ENCODE measurements at regions not wholly inside any gene's neighbourhood (a gene's known extent, or its start where the extent isn't known, plus 50 kb on each side); places are given as distances from the start of the nearest gene placed in this dataset.

GRCh38 chr5:29882036-29882435 is 1311.5 kb upstream of the CDH6 start:
- no peak for TF ChIP-seq EZH2 (IDR thresholded peaks at IDR 0.05; ENCODE audit: borderline replicate concordance, low read depth, low read length, severe bottlenecking)
- no peak for TF ChIP-seq CTCF (IDR thresholded peaks at IDR 0.05; ENCODE audit: extremely low read depth in 1 of 2, insufficient read depth in 1 of 2, low read depth in 1 of 2, low read length in 2 of 2)
- TF ChIP-seq POLR2AphosphoS5 (IDR thresholded peaks at IDR 0.05; ENCODE audit: insufficient read depth, low read depth, low read length), result no peak

Measured in endothelial cell of umbilical vein (primary cell).